BLaER1 treated with 17β-estradiol and CSF1 and Interleukin-3, amounts not matched to agents 10 nM and 100 nM (cell line): ENCODE measurements at regions not wholly inside any gene's neighbourhood (a gene's known extent, or its start where the extent isn't known, plus 50 kb on each side); places are given as distances from the start of the nearest gene placed in this dataset.

Experiments used
- H3K27ac ChIP-seq, 11 experiments: shearing (Covaris generic); formaldehyde crosslinking; 2 replicates each; pipeline ENCODE4 v1.8.1; 2022
- H3K27me3 ChIP-seq, 11 experiments: shearing (Covaris generic); formaldehyde crosslinking; 2 replicates each; pipeline ENCODE4 v1.8.1; 2022
- H3K36me3 ChIP-seq, 11 experiments: shearing (Covaris generic); formaldehyde crosslinking; 2 replicates each; pipeline ENCODE4 v1.8.1; 2022
- H3K4me1 ChIP-seq, 10 experiments: shearing (Covaris generic); formaldehyde crosslinking; 2 replicates each; pipeline ENCODE4 v1.8.1; 2022
- H3K4me2 ChIP-seq, 11 experiments: shearing (Covaris generic); formaldehyde crosslinking; 2 replicates each; pipeline ENCODE4 v1.8.1; 2022
- H3K4me3 ChIP-seq, 10 experiments: shearing (Covaris generic); formaldehyde crosslinking; 2 replicates each; pipeline ENCODE4 v1.8.1; 2022
- H3K9ac ChIP-seq, 11 experiments: shearing (Covaris generic); formaldehyde crosslinking; 2 replicates each; pipeline ENCODE4 v1.8.1; 2022
- H3K9me3 ChIP-seq, 11 experiments: shearing (Covaris generic); formaldehyde crosslinking; replicated peaks in 1 of 11; 2 replicates each; pipeline ENCODE4 v1.8.1; 2022
- H4K20me1 ChIP-seq, 11 experiments: shearing (Covaris generic); formaldehyde crosslinking; 2 replicates each; pipeline ENCODE4 v1.8.1; 2022
- Cebpa-rat ChIP-seq, 11 experiments: shearing (Covaris generic); IDR thresholded peaks; 2 replicates each; pipeline ENCODE4 v1.8.1; 2022

DNA sequence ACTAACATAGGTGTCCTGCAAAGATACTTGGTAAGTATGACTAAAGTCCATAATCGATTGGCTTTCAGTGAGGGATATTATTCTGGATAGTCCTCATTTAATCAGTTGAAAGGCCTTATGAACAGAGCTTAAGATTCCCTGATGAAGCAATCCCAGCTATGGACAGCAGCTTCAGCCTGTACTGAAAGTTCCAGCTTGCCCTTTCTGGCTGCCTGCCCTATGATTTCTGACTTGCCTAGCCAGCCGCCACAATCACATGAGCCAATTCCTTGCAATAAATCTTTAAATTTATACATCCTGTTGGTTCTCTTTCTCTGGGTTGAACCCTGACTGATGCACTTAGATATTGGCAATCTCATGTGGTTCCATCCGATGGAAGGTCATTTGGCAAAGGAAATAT lies 759.0 kb upstream of the API5 start:
- no peak overlapping the region for H3K9ac ChIP-seq
- H4K20me1 ChIP-seq = no peaks in the 10 kb centered on the region
- H3K27me3 ChIP-seq = no peaks in the 10 kb centered on the region
- H3K4me1 ChIP-seq = no peaks in the 10 kb centered on the region
- no peak overlapping the region for H3K27ac ChIP-seq
- no peak overlapping the region for H3K4me2 ChIP-seq
- TF ChIP-seq Cebpa-rat (IDR thresholded peaks at IDR 0.05) = no peak
- no peaks in the 10 kb centered on the region for H3K36me3 ChIP-seq
- H3K9me3 ChIP-seq = no peaks in the 10 kb centered on the region
- no peak overlapping the region for H3K4me3 ChIP-seq

DNA sequence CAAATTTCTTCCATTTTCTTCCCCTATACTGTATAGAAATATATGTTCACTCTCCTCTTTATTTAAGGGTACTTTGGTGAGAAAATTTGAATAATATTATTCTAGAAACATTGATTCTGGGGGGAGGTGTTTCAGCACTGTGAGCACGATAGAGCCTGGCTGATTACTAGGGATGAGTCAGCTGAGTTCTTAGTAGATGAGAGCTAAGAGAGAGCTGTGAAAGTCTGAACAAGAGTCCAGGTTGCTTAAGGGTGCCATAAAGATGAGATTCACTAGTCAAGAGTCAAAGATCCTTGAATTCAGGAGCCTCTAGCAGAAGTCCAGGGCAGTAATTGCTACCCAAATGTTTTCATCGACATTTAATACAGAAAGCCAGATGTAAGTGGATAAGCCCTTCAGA lies 756.6 kb upstream of the API5 start:
- TF ChIP-seq Cebpa-rat (IDR thresholded peaks at IDR 0.05) = no peak
- Histone ChIP-seq H3K4me1 (no peaks in the 10 kb centered on the region), H3K9me3 (no peaks in the 10 kb centered on the region), H3K9ac (no peak overlapping the region), H4K20me1 (no peaks in the 10 kb centered on the region), H3K4me3 (no peak overlapping the region), H3K36me3 (no peaks in the 10 kb centered on the region), H3K4me2 (no peak overlapping the region), H3K27ac (no peak overlapping the region), H3K27me3 (no peaks in the 10 kb centered on the region)

DNA sequence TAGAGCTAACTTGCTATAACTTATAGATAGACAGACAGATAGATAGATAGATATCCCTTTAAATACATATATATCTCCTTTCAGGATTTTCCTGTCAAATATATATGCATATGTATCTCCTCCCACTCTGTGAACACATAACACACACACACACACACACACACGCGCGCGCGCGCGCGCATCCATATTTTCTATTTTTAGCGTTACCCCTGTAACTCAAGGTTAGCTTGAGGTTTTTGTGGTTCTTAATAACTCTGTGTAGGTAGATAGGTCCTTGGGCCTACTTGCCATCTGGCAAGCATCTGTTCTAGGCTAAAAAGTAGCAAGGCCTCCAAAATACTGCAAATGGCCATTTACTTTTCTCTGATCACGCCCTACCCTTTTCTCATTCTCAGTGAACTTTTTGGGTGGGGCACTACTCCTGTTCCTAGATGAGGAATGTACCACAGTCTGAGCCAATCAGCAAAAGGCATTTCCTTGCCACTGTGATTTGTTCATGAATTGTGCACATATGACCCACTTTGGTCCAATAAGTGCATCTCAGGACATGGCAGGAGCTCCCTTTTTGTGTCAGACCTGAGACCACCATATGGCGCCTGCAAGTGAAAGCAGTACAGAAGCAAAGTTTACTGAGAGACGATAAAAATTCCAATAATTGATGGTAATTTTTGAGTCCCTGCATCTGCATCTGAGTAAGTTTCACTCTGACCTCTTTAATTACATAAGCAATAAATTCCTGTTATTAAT lies 740.5 kb upstream of the API5 start:
- no peak overlapping the region for H3K9ac ChIP-seq
- no peaks in the 10 kb centered on the region for H3K27me3 ChIP-seq
- no peaks in the 10 kb centered on the region for H4K20me1 ChIP-seq
- no peaks in the 10 kb centered on the region for H3K4me1 ChIP-seq
- H3K4me2 ChIP-seq = no peak overlapping the region
- H3K36me3 ChIP-seq = no peaks in the 10 kb centered on the region
- TF ChIP-seq Cebpa-rat (IDR thresholded peaks at IDR 0.05) = no peak
- no peak overlapping the region for H3K4me3 ChIP-seq
- H3K27ac ChIP-seq = no peak overlapping the region
- peaks cover 0 to 10% (median 0%) of the 10 kb centered on the region in 11 experiments; a peak in 2 of 22 replicates for H3K9me3 ChIP-seq

DNA sequence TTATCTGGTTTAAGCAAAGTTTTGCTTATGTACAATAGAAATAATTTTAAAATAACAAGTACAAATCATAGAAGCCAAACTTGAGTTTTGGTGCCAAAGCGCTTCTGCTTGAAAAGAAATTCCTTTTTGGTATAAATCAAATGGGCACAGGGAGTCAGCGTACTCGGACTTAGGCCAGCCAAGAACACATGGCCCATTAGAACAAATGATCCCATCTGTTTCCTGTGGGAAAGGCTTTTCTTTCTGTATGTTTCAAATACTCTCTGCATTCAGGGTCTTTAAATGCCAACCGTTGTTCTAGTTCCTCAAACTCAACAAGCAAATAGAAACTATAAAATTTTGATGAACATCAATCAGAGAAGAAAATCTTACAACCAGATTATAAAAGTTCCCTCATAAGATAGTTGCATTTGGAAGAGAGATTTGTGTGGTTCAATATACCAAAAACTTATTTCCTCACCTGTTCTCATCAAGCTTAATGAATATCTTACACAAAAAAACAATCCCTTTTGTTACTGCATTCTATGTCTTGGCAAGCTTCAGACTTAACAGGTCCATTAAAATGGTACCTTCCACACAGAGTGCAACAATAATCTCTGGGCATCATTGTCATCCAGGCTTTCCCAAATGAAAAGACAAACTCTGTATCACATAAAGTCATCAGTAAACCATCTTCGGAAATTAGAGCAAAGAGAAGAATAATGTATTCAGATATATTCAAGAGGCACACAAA lies 739.8 kb upstream of the API5 start:
- Histone ChIP-seq H3K9me3 (peaks cover 0 to 7% (median 0%) of the 10 kb centered on the region in 11 experiments; a peak in 1 of 22 replicates), H3K4me2 (no peak overlapping the region), H3K4me1 (no peaks in the 10 kb centered on the region), H3K36me3 (no peaks in the 10 kb centered on the region), H3K9ac (no peak overlapping the region), H3K4me3 (no peak overlapping the region), H3K27me3 (no peaks in the 10 kb centered on the region), H3K27ac (no peak overlapping the region), H4K20me1 (no peaks in the 10 kb centered on the region)
- TF ChIP-seq Cebpa-rat (IDR thresholded peaks at IDR 0.05) = no peak

DNA sequence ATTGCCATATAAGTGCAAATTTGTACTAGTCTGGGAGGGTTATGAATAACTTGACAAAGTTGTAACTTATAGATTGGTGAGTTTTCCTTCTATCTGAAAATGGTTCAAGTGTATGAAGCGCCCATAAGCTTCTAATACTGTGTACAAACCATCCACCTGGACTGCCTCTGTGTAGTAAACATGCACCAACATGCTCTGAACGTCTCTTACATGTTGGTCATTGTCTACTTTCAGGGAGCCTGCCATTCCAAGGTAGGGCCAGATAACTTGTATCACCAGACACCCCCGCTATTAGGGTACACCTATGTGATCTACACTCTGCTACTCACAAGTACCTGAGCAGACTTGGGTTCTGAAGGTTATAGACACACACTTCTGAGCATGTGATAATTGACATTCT lies 735.5 kb upstream of the API5 start:
- no peaks in the 10 kb centered on the region for H4K20me1 ChIP-seq
- no peaks in the 10 kb centered on the region for H3K36me3 ChIP-seq
- H3K27me3 ChIP-seq = no peaks in the 10 kb centered on the region
- no peak overlapping the region for H3K4me2 ChIP-seq
- no peak for TF ChIP-seq Cebpa-rat (IDR thresholded peaks at IDR 0.05)
- no peaks in the 10 kb centered on the region for H3K9me3 ChIP-seq
- no peak overlapping the region for H3K9ac ChIP-seq
- no peak overlapping the region for H3K4me3 ChIP-seq
- H3K27ac ChIP-seq = no peak overlapping the region
- no peaks in the 10 kb centered on the region for H3K4me1 ChIP-seq

DNA sequence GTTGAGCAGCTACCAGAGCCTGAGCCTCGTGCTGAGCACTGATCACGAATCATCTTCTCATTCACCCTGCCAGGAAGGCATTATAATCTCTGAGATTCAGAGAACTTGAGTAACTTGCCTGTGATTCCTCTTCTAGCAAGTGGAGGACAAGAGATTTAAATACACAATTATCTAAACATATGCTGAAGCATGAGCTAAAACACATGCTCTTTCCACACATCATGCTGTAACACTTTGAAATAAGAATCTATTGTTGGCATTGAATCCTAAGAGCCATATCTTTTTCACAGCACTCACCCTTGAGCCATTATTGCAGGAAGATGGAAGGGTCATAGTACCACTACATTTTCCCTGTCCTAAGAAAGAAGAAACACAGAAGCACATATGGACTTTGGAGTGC lies 722.5 kb upstream of the API5 start:
- TF ChIP-seq Cebpa-rat (IDR thresholded peaks at IDR 0.05) = no peak
- Histone ChIP-seq H3K9me3 (no peaks in the 10 kb centered on the region), H3K27me3 (no peaks in the 10 kb centered on the region), H4K20me1 (no peaks in the 10 kb centered on the region), H3K9ac (no peak overlapping the region), H3K4me3 (no peak overlapping the region), H3K27ac (no peak overlapping the region), H3K4me1 (no peaks in the 10 kb centered on the region), H3K4me2 (no peak overlapping the region), H3K36me3 (no peaks in the 10 kb centered on the region)

DNA sequence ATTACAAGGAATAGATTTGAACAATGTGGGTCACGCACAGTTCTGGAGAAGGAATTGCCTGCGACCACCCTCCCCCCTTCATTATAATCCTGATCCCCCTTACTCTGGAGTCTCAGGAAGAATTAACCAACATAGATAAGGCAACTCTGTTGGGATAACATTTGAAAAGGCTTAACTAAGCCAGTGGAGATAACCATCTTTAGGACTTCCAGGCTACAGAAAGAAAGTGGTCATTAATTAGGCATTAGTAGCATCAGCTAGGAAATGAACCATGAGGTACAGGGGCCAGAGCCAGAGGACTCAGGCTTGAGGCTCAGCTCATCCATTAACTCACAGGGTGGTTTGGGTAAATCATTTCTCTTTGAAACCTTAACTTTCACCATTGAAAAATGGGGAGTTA lies 720.0 kb upstream of the API5 start:
- no peaks in the 10 kb centered on the region for H3K4me1 ChIP-seq
- no peak for TF ChIP-seq Cebpa-rat (IDR thresholded peaks at IDR 0.05)
- H3K27me3 ChIP-seq = no peaks in the 10 kb centered on the region
- H3K4me2 ChIP-seq = no peak overlapping the region
- H3K4me3 ChIP-seq = no peak overlapping the region
- H3K9me3 ChIP-seq = no peaks in the 10 kb centered on the region
- no peak overlapping the region for H3K27ac ChIP-seq
- no peaks in the 10 kb centered on the region for H3K36me3 ChIP-seq
- no peaks in the 10 kb centered on the region for H4K20me1 ChIP-seq
- H3K9ac ChIP-seq = no peak overlapping the region

DNA sequence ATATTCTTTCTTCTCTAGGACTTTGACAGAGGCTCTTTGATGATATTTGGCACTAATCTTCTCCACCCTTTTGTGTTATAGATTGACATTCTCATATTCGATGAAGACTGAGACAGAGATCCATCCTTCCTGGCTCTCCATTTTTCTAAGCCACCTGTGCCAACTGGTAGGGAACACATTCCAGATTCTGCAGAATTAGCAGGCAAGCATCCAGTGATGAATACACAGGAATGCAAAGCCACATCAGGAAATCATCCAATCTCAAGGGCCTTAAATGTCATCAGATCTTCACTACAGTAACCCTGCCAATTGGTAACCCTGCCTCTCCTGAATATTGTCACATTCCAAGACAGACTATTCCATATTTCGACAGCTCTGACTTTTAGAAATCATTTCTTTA lies 718.4 kb upstream of the API5 start:
- H4K20me1 ChIP-seq = no peaks in the 10 kb centered on the region
- no peaks in the 10 kb centered on the region for H3K27me3 ChIP-seq
- no peaks in the 10 kb centered on the region for H3K4me1 ChIP-seq
- H3K27ac ChIP-seq = no peak overlapping the region
- H3K4me2 ChIP-seq = no peak overlapping the region
- H3K36me3 ChIP-seq = no peaks in the 10 kb centered on the region
- H3K9ac ChIP-seq = no peak overlapping the region
- H3K4me3 ChIP-seq = no peak overlapping the region
- no peaks in the 10 kb centered on the region for H3K9me3 ChIP-seq
- no peak for TF ChIP-seq Cebpa-rat (IDR thresholded peaks at IDR 0.05)

DNA sequence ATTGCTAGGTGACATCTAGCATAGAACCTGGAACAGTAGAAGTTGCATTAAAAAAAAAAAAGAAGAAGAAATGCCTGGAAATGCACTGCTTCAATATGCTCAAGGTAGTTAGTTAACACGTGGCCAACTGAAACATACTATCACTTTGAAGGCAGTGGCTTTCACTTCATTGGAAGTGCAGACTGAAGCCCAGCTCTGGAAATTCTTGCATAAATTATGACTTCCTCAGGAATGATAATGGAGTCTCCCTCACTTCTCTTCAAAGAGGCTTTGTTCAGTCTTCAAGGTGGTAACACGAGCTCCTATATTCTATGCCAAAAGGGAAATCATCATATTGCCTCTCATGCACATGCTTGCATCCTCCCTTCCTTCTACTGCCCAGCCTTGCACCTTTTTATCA lies 715.9 kb upstream of the API5 start:
- Histone ChIP-seq H3K4me1 (no peaks in the 10 kb centered on the region), H3K4me3 (no peak overlapping the region), H3K36me3 (no peaks in the 10 kb centered on the region), H3K9ac (no peak overlapping the region), H3K4me2 (no peak overlapping the region), H3K9me3 (no peaks in the 10 kb centered on the region), H3K27ac (no peak overlapping the region), H4K20me1 (no peaks in the 10 kb centered on the region), H3K27me3 (no peaks in the 10 kb centered on the region)
- TF ChIP-seq Cebpa-rat (IDR thresholded peaks at IDR 0.05) = no peak

DNA sequence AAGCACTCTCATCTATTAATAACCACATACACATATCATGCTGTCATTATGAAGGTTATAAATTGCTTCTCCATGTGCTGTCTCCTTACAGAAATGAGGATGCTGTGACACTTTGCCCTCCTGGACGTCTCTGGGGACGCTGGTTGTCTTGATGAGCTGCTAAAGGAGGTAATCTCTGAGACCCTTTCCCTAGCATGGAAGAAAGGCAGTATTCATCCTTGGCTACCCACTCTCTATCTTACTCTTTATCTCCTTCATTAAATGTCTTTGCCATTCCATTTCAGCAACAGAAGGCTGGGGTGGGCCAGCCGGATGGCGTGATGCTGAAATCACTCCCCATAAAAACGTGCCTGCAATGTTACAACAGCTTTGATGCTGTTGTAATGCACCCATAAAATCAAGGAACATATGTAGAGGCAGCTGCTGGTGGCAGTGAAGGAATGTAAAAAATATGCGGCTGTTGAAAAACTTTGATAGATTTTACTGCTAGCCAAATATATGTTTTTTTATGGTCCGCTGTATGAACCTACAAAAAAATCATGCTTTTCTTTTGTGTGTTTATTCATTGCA lies 715.1 kb upstream of the API5 start:
- Histone ChIP-seq H3K4me2 (no peak overlapping the region), H4K20me1 (no peaks in the 10 kb centered on the region), H3K9me3 (no peaks in the 10 kb centered on the region), H3K9ac (no peak overlapping the region), H3K36me3 (no peaks in the 10 kb centered on the region), H3K27ac (no peak overlapping the region), H3K27me3 (no peaks in the 10 kb centered on the region), H3K4me1 (no peaks in the 10 kb centered on the region), H3K4me3 (no peak overlapping the region)
- TF ChIP-seq Cebpa-rat (IDR thresholded peaks at IDR 0.05) = no peak
